Kidney (tissue), 13 donors: ENCODE measurements at regions not wholly inside any gene's neighbourhood (a gene's known extent, or its start where the extent isn't known, plus 50 kb on each side); places are given as distances from the start of the nearest gene placed in this dataset.
A peak's percentile ranks its signal among the peaks of the same experiment; 100 is the strongest.

Source experiments
- DNase-seq, 5 donors: peaks; one replicate each; pipeline ENCODE4 v3.0.0-alpha.2; 2013 to 2020
- FAIRE-seq: peaks from 2 replicates; lab custom pipeline; 2012; peaks lifted over from hg19 to GRCh38; lab: Jason Lieb, UNC
- H3K27ac ChIP-seq, 2 donors: one replicate each; pipeline ENCODE4 v1.7.0; 2013; ENCODE audit warnings: low read depth in 2 of 2, low read length in 2 of 2, inconsistent platforms in 1 of 2
- H3K27me3 ChIP-seq: one replicate; pipeline ENCODE4 v1.7.1; 2013; ENCODE audit warnings: low read length, inconsistent platforms; ENCODE audit not compliant: control insufficient read depth, insufficient read depth
- H3K36me3 ChIP-seq, 3 donors: one replicate each; pipeline versions ENCODE4 v1.7.0 to v1.7.1; 2013; ENCODE audit warnings: low read length in 3 of 3, control low read depth in 1 of 3, inconsistent platforms in 1 of 3; ENCODE audit not compliant: insufficient read depth in 3 of 3, control insufficient read depth in 2 of 3
- H3K4me1 ChIP-seq, 3 donors: one replicate each; pipeline versions ENCODE4 v1.7.0 to v1.7.1; 2013; ENCODE audit warnings: low read length in 3 of 3, inconsistent platforms in 1 of 3, low read depth in 1 of 3; ENCODE audit not compliant: control insufficient read depth in 2 of 3, insufficient read depth in 2 of 3
- H3K4me3 ChIP-seq, 3 donors: one replicate each; pipeline versions ENCODE4 v1.7.0 to v1.8.1; 2013; ENCODE audit warnings: low read length in 3 of 3, control low read depth in 1 of 3, inconsistent platforms in 1 of 3
- H3K9ac ChIP-seq, 3 donors: one replicate each; pipeline versions ENCODE4 v1.7.0 to v1.7.1; 2013; ENCODE audit warnings: low read length in 3 of 3, control low read depth in 1 of 3, inconsistent platforms in 1 of 3
- H3K9me3 ChIP-seq, 3 donors: one replicate each; pipeline versions ENCODE4 v1.7.0 to v1.7.1; 2013; ENCODE audit warnings: low read length in 3 of 3, control low read depth in 1 of 3, inconsistent platforms in 1 of 3; ENCODE audit not compliant: control insufficient read depth in 2 of 3, insufficient read depth in 1 of 3
- intact Hi-C: fragments of 100-400 bp; cut with DNase I; formaldehyde crosslinking; loops from one replicate; pipeline ENCODE4 v1.11.1; 2022
- TF ChIP-seq, protein P1 (sequence below): IDR thresholded peaks from 3 replicates; pipeline ENCODE4 v1.5.1; 2012; ENCODE audit warnings: mild to moderate bottlenecking, moderate library complexity, borderline replicate concordance; ENCODE audit not compliant: insufficient read depth; ENCODE audit errors: extremely low read depth
- donor health status: control.
- donor health status: control.
- donor health status: control.
- donor health status: control.
- donor health status: control.
- donor health status: DM: yes; HTN: yes; CAD: no.
- donor health status: Normal renal cell carcinoma (clear cell type).

DNA sequence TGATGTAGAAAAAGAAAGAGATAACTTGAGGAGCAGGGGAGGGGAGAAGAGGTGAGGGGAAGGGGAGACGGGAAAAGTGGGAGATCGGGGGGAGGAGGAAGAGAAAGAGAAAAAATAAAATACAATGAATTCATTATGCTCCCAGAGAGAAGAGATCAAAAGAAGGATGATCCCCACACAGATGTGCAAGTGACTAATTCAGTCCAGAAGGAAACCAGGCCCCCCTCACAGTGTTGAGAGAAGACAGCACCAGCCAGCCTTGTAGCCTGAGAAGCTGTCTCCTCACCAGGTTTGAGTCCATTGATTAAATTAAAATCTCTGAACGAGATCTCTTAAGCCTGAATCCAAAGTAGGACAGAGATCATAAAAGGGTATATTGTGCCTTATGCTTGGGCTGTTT, 333.7 kb upstream of the NBEA start:
- FAIRE-seq (no peak), DNase-seq (no peak)
- Histone ChIP-seq H3K27ac (no peak overlapping the region), H3K27me3 (no peaks in the 10 kb centered on the region), H3K9me3 (no peaks in the 10 kb centered on the region), H3K9ac (no peak overlapping the region), H3K36me3 (no peaks in the 10 kb centered on the region), H3K4me1 (no peaks in the 10 kb centered on the region), H3K4me3 (no peak overlapping the region)
- intact Hi-C loops = no loop called here
- TF ChIP-seq, protein P1, sequence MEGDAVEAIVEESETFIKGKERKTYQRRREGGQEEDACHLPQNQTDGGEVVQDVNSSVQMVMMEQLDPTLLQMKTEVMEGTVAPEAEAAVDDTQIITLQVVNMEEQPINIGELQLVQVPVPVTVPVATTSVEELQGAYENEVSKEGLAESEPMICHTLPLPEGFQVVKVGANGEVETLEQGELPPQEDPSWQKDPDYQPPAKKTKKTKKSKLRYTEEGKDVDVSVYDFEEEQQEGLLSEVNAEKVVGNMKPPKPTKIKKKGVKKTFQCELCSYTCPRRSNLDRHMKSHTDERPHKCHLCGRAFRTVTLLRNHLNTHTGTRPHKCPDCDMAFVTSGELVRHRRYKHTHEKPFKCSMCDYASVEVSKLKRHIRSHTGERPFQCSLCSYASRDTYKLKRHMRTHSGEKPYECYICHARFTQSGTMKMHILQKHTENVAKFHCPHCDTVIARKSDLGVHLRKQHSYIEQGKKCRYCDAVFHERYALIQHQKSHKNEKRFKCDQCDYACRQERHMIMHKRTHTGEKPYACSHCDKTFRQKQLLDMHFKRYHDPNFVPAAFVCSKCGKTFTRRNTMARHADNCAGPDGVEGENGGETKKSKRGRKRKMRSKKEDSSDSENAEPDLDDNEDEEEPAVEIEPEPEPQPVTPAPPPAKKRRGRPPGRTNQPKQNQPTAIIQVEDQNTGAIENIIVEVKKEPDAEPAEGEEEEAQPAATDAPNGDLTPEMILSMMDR = no peak

DNA sequence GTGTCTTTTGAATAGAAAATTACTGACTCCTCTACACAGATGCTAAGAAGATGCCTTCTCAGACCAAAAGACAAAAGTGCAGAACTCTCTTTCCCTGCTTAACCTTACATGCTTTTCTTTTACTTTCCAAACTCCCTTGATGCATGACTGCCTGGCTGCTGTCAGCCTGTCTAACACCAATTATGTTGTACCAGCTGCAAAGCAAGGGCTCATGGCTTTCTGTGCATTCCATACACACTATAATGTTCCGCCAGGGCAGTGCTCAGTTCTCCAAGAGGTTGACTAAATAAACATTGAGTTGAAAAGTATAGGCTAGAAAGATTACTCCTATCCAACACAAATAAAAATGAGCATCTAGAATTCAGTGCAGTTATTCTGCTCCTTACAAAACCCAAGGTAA, 330.4 kb upstream of the NBEA start:
- no peaks in the 10 kb centered on the region for H3K9me3 ChIP-seq
- H3K4me1 ChIP-seq = no peaks in the 10 kb centered on the region
- no peak overlapping the region for H3K9ac ChIP-seq
- TF ChIP-seq, protein P1 = no peak
- no peaks in the 10 kb centered on the region for H3K27me3 ChIP-seq
- no peak overlapping the region for H3K4me3 ChIP-seq
- intact Hi-C loops = no loop called here
- H3K36me3 ChIP-seq = no peaks in the 10 kb centered on the region
- DNase-seq (peak in 3 of 5 donors; percentile 57 to 76 (median 75)), FAIRE-seq (no peak)
- H3K27ac ChIP-seq = no peak overlapping the region

DNA sequence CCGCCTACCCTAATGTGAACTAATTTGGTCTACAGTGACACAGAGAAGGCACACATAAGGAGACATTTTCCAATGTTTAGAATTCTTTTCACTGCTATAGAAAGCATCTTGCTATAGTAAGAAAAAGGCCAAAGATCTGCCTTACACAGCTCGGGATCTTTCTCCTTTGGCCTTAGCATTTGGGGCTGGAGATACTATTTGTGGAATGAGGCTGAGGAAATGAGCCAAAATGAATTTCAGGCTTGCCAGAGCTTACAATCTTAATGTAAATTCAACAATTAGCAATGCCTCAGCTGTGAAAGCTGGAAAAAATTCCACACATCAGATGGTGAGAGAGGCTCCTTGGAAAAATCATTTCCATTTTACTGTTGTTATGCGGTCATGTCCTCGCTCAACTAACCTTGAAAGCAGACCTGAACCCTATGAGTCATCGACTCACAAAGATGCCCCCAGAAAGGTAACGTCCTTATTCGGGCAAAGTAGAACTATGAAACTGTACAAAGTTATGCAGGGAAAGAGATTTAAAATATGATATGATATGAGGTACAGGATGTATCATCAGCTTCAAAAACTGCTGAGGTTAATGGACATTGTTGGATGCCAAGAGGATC, 324.5 kb upstream of the NBEA start:
- no peak for FAIRE-seq
- no peaks in the 10 kb centered on the region for H3K36me3 ChIP-seq
- H3K9ac ChIP-seq = no peak overlapping the region
- no peaks in the 10 kb centered on the region for H3K9me3 ChIP-seq
- H3K4me3 ChIP-seq = no peak overlapping the region
- H3K27me3 ChIP-seq = no peaks in the 10 kb centered on the region
- TF ChIP-seq, protein P1 = no peak
- H3K27ac ChIP-seq = no peak overlapping the region
- intact Hi-C loops = no loop called here
- H3K4me1 ChIP-seq = no peaks in the 10 kb centered on the region
- DNase-seq = peak in 1 of 5 donors; percentile 13

DNA sequence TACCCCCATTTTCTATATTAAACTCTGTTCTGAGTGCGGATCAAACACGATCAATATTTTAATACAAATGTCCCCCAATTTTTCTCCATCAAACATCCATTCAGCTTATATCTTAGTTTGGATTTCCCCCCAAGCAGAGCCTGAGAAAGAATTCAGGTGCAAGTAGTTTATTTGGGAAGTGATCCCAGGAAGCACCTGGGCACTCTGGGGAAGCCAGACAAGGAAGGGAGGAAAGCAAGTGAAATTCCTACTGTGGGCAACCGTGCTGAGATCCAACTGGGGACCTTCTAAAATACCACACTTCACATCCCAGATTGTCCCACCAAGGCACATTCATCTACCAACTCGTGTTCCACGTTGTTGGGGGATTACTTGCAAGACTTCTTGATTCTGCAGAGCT, 323.4 kb upstream of the NBEA start:
- H3K4me1 ChIP-seq = no peaks in the 10 kb centered on the region
- intact Hi-C loops = no loop called here
- H3K27me3 ChIP-seq = no peaks in the 10 kb centered on the region
- H3K4me3 ChIP-seq = no peak overlapping the region
- DNase-seq (no peak), FAIRE-seq (no peak)
- TF ChIP-seq, protein P1 = no peak
- H3K36me3 ChIP-seq = no peaks in the 10 kb centered on the region
- no peak overlapping the region for H3K9ac ChIP-seq
- H3K9me3 ChIP-seq = no peaks in the 10 kb centered on the region
- H3K27ac ChIP-seq = no peak overlapping the region
